Glutamatergic neuron (in vitro differentiated cells): ENCODE measurements at regions not wholly inside any gene's neighbourhood (a gene's known extent, or its start where the extent isn't known, plus 50 kb on each side); places are given as distances from the start of the nearest gene placed in this dataset.

ENCODE experiments used
- DNase-seq: peaks from one replicate; pipeline ENCODE4 v3.0.0; 2022
- H3K27ac Mint-ChIP-seq: one replicate; pipeline ENCODE4 v1.8.0; 2020; ENCODE audit warnings: mild to moderate bottlenecking, mixed read lengths, inconsistent platforms; ENCODE audit not compliant: unreplicated experiment
- H3K27me3 Mint-ChIP-seq: one replicate; pipeline ENCODE4 v1.8.0; 2020; ENCODE audit warnings: mild to moderate bottlenecking, moderate library complexity, mixed read lengths, inconsistent platforms; ENCODE audit not compliant: unreplicated experiment
- H3K36me3 Mint-ChIP-seq: one replicate; pipeline ENCODE4 v1.8.0; 2020; ENCODE audit warnings: mild to moderate bottlenecking, mixed read lengths, inconsistent platforms; ENCODE audit not compliant: unreplicated experiment
- H3K4me1 Mint-ChIP-seq: one replicate; pipeline ENCODE4 v1.8.0; 2020; ENCODE audit warnings: mild to moderate bottlenecking, low read depth, mixed read lengths, inconsistent platforms; ENCODE audit not compliant: unreplicated experiment
- H3K4me3 Mint-ChIP-seq: one replicate; pipeline ENCODE4 v1.8.0; 2020; ENCODE audit warnings: mild to moderate bottlenecking, mixed read lengths, inconsistent platforms; ENCODE audit not compliant: unreplicated experiment
- H3K9me3 Mint-ChIP-seq: one replicate; pipeline ENCODE4 v1.8.0; 2020; ENCODE audit warnings: mild to moderate bottlenecking, moderate library complexity, mixed read lengths, inconsistent platforms; ENCODE audit not compliant: unreplicated experiment
- CTCF ChIP-seq: fragments of 200-600 bp; sonication (generic); IDR thresholded peaks from one replicate; pipeline ENCODE4 v1.5.0; 2021; ENCODE audit not compliant: partially characterized antibody, unreplicated experiment

GRCh38 chr2:83567551-83567950 lies 891.5 kb downstream of the SUCLG1 start:
- Mint-ChIP-seq H3K27me3 (no peaks in the 10 kb centered on the region), H3K36me3 (no peaks in the 10 kb centered on the region), H3K4me3 (no peak overlapping the region), H3K27ac (no peak overlapping the region), H3K4me1 (peaks cover 2% of the 10 kb centered on the region), H3K9me3 (peaks cover 2% of the 10 kb centered on the region)
- TF ChIP-seq CTCF, result no peak
- no peak for DNase-seq

- H3K9me3 Mint-ChIP-seq, result peaks cover 2% of the 10 kb centered on the region
- H3K4me3 Mint-ChIP-seq, result no peak overlapping the region
- no peak for TF ChIP-seq CTCF
- DNase-seq, result no peak
- H3K27ac Mint-ChIP-seq, result no peak overlapping the region
- peaks cover 2% of the 10 kb centered on the region for H3K4me1 Mint-ChIP-seq
- H3K27me3 Mint-ChIP-seq, result no peaks in the 10 kb centered on the region
- no peaks in the 10 kb centered on the region for H3K36me3 Mint-ChIP-seq
These were observed 893.5 kb downstream of the SUCLG1 start for GRCh38 chr2:83565626-83566025.

GRCh38 chr2:83565181-83565580 lies 893.9 kb downstream of the SUCLG1 start:
- Mint-ChIP-seq H3K27me3 (no peaks in the 10 kb centered on the region), H3K36me3 (no peaks in the 10 kb centered on the region), H3K4me3 (no peak overlapping the region), H3K9me3 (peaks cover 2% of the 10 kb centered on the region), H3K27ac (no peak overlapping the region), H3K4me1 (peaks cover 2% of the 10 kb centered on the region)
- no peak for DNase-seq
- no peak for TF ChIP-seq CTCF

GRCh38 chr2:83561592-83561991 lies 897.5 kb downstream of the SUCLG1 start:
- no peak overlapping the region for H3K4me3 Mint-ChIP-seq
- H3K4me1 Mint-ChIP-seq, result no peaks in the 10 kb centered on the region
- no peaks in the 10 kb centered on the region for H3K27me3 Mint-ChIP-seq
- H3K9me3 Mint-ChIP-seq, result peaks cover 2% of the 10 kb centered on the region
- TF ChIP-seq CTCF, result no peak
- no peaks in the 10 kb centered on the region for H3K36me3 Mint-ChIP-seq
- no peak for DNase-seq
- no peak overlapping the region for H3K27ac Mint-ChIP-seq

- no peak overlapping the region for H3K27ac Mint-ChIP-seq
- H3K4me3 Mint-ChIP-seq, result no peak overlapping the region
- no peaks in the 10 kb centered on the region for H3K27me3 Mint-ChIP-seq
- TF ChIP-seq CTCF, result no peak
- H3K36me3 Mint-ChIP-seq, result no peaks in the 10 kb centered on the region
- no peaks in the 10 kb centered on the region for H3K9me3 Mint-ChIP-seq
- DNase-seq, result no peak
- H3K4me1 Mint-ChIP-seq, result no peaks in the 10 kb centered on the region
These were observed 922.5 kb downstream of the SUCLG1 start for GRCh38 chr2:83536556-83536955.
